ENCODE measurements at regions not wholly inside any gene's neighbourhood (a gene's known extent, or its start where the extent isn't known, plus 50 kb on each side); places are given as distances from the start of the nearest gene placed in this dataset.

DNA sequence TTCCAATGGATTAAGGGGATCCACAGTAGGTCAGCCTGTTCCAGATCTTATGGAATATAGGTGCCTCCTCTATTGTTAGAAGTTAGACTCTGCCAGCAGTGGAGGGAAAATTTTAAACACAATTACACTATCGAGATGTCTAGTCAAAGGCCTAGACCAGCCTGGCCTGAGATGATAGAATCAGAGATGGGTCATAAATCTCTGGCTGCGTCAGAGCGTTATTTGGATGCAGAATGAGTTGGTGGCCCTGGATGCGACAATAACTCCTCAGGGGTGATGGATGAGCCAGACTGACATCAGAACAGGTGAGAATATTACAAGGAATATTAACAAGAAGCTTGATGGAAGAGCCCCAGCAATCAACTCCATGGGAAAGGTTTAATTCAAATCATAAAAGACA, 149.3 kb upstream of the TCF4 start:
- 86 to 88% (median 87%) methylated on average over 4 of the region's 4 CpGs for WGBS, 4 donors
- Histone ChIP-seq H3K9me3 (replicated peaks in 1 of 3) (no peaks in the 10 kb centered on the region), H3K36me3 (replicated peaks in 1 of 2) (no peaks in the 10 kb centered on the region), H3K27ac (no peak overlapping the region), H3K4me1 (replicated peaks in 1 of 2) (no peaks in the 10 kb centered on the region), H3K4me3 (no peak overlapping the region), H3K27me3 (no peaks in the 10 kb centered on the region)
- intact Hi-C loops (cut with DNase I) = no loop called here
- DNase-seq = no peak
- TF ChIP-seq, protein P1, sequence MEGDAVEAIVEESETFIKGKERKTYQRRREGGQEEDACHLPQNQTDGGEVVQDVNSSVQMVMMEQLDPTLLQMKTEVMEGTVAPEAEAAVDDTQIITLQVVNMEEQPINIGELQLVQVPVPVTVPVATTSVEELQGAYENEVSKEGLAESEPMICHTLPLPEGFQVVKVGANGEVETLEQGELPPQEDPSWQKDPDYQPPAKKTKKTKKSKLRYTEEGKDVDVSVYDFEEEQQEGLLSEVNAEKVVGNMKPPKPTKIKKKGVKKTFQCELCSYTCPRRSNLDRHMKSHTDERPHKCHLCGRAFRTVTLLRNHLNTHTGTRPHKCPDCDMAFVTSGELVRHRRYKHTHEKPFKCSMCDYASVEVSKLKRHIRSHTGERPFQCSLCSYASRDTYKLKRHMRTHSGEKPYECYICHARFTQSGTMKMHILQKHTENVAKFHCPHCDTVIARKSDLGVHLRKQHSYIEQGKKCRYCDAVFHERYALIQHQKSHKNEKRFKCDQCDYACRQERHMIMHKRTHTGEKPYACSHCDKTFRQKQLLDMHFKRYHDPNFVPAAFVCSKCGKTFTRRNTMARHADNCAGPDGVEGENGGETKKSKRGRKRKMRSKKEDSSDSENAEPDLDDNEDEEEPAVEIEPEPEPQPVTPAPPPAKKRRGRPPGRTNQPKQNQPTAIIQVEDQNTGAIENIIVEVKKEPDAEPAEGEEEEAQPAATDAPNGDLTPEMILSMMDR (IDR thresholded peaks at IDR 0.05) = no peak

DNA sequence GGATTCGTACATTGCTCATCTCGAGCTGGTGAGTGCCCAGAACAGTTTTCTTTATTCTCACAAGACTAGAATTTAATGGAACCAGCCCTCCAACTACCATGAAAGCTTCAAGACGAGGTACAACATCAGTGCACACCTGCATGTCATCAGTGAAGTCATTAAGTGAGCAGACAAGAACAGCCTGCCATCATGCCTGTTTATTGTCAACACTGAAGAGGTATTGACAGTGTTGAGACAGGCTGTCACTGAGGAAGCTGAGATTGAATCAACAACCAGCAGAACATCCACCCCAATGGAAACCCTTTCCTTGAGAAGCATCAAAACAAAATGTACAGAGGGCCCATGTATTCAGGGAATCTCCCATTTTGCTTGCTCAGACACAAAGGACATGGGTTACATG, 148.0 kb upstream of the TCF4 start:
- WGBS, 4 donors = 78 to 83% (median 81%) methylated on average over 3 of the region's 3 CpGs
- DNase-seq = no peak
- TF ChIP-seq POLR2A (IDR thresholded peaks at IDR 0.05) = no peak
- TF ChIP-seq, protein P1 (IDR thresholded peaks at IDR 0.05) = no peak
- Histone ChIP-seq H3K36me3 (replicated peaks in 1 of 2) (no peaks in the 10 kb centered on the region), H3K4me3 (no peak overlapping the region), H3K9me3 (replicated peaks in 1 of 3) (no peaks in the 10 kb centered on the region), H3K27ac (no peak overlapping the region), H3K27me3 (no peaks in the 10 kb centered on the region), H3K4me1 (replicated peaks in 1 of 2) (no peaks in the 10 kb centered on the region)
- intact Hi-C loops (cut with DNase I) = no loop called here

DNA sequence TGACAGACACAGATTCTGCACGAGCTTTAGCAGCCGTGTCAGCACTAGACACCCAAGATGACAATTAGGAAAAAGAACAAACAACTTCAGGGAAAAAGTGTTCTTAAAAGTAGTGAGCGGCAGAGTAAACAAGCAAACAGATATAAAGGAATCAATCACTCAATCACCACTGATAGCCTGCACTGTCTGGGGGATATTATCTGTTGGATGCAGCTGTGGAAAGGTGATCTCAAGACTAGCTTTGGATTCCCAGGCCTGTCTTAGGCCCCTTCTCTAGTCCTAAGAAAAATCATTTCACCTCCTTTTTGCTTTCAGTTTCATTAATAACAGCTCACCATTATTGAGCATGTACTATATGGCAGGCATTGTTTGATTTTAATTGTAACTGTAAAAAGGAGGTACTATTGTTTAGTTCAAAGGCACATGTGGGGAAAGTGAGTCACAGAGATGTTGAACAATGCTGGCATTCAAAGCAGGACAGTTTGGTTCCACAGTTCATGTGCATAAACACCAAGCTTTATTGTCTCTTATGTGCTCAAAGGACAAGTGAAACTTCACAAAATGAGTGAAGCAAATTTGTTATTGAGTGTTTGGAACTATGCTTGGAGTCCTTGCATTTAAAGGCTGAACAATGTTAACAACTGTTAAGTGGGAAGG, 147.3 kb upstream of the TCF4 start:
- Histone ChIP-seq H3K27ac (no peak overlapping the region), H3K9me3 (replicated peaks in 1 of 3) (no peaks in the 10 kb centered on the region), H3K4me1 (replicated peaks in 1 of 2) (no peaks in the 10 kb centered on the region), H3K36me3 (replicated peaks in 1 of 2) (peaks cover 0 to 5% of the 10 kb centered on the region in 2 donors), H3K27me3 (no peaks in the 10 kb centered on the region), H3K4me3 (no peak overlapping the region)
- TF ChIP-seq, protein P1 (IDR thresholded peaks at IDR 0.05) = no peak
- no peak for TF ChIP-seq POLR2A (IDR thresholded peaks at IDR 0.05)
- intact Hi-C loops (cut with DNase I) = no loop called here
- no peak for DNase-seq
- WGBS, 4 donors = 79 to 88% (median 82%) methylated on average over 3 of the region's 3 CpGs

GRCh38 chr18:55732227-55733106, 144.5 kb upstream of the TCF4 start:
- peaks cover 0 to 5% of the 10 kb centered on the region in 2 donors for H3K36me3 ChIP-seq (replicated peaks in 1 of 2)
- intact Hi-C loops (cut with DNase I) = no loop called here
- no peaks in the 10 kb centered on the region for H3K4me1 ChIP-seq (replicated peaks in 1 of 2)
- 81 to 95% (median 90%) methylated on average over 2 of the region's 2 CpGs for WGBS, 4 donors
- H3K27ac ChIP-seq = no peak overlapping the region
- H3K9me3 ChIP-seq (replicated peaks in 1 of 3) = no peaks in the 10 kb centered on the region
- TF ChIP-seq POLR2A (IDR thresholded peaks at IDR 0.05) = no peak
- TF ChIP-seq, protein P1 (IDR thresholded peaks at IDR 0.05) = no peak
- no peaks in the 10 kb centered on the region for H3K27me3 ChIP-seq
- H3K4me3 ChIP-seq = no peak overlapping the region
- DNase-seq = no peak
